CD4-positive, alpha-beta T cell treated with Interleukin-17A for 1 hour (primary cell): ENCODE measurements at regions not wholly inside any gene's neighbourhood (a gene's known extent, or its start where the extent isn't known, plus 50 kb on each side); places are given as distances from the start of the nearest gene placed in this dataset.
"Not testable (repeated sequence)": the region's sequence is repeated elsewhere in the genome, so short reads cannot be mapped to it uniquely, and the experiment has no call there.

Experiments used
- DNase-seq: peaks from one replicate; pipeline ENCODE4 v3.0.0-alpha.2; 2020

GRCh38 chr1:149364188-149364981 is 110.5 kb upstream of the NBPF19 start:
- DNase-seq = not testable (repeated sequence)

GRCh38 chr1:149366402-149366801 is 108.4 kb upstream of the NBPF19 start:
- not testable (repeated sequence) for DNase-seq

- DNase-seq = not testable (repeated sequence)
Measured at GRCh38 chr1:149367472-149368044, 107.3 kb upstream of the NBPF19 start.

GRCh38 chr1:149368337-149368736 is 106.5 kb upstream of the NBPF19 start:
- DNase-seq = not testable (repeated sequence)

GRCh38 chr1:149369081-149369480 is 105.8 kb upstream of the NBPF19 start:
- not testable (repeated sequence) for DNase-seq

- not testable (repeated sequence) for DNase-seq
Measured at GRCh38 chr1:149371955-149372354, 102.9 kb upstream of the NBPF19 start.

- DNase-seq = not testable (repeated sequence)
Measured at GRCh38 chr1:149378462-149378861, 96.4 kb upstream of the NBPF19 start.

GRCh38 chr1:149390173-149390926 is 84.5 kb upstream of the NBPF19 start:
- peak; percentile 70 for DNase-seq

GRCh38 chr1:149390931-149391330 is 83.9 kb upstream of the NBPF19 start:
- not testable (repeated sequence) for DNase-seq

GRCh38 chr1:149395802-149396201 is 79.0 kb upstream of the NBPF19 start:
- DNase-seq = not testable (repeated sequence)

GRCh38 chr1:149398527-149398926 is 76.3 kb upstream of the NBPF19 start:
- not testable (repeated sequence) for DNase-seq

GRCh38 chr1:149408404-149408803 is 66.4 kb upstream of the NBPF19 start:
- not testable (repeated sequence) for DNase-seq

GRCh38 chr1:149415373-149415772 is 59.5 kb upstream of the NBPF19 start:
- not testable (repeated sequence) for DNase-seq

- not testable (repeated sequence) for DNase-seq
Measured at GRCh38 chr1:149418782-149419181, 56.1 kb upstream of the NBPF19 start.

- DNase-seq = not testable (repeated sequence)
Measured at GRCh38 chr1:149423122-149423521, 51.7 kb upstream of the NBPF19 start.
